HG02884 (cell line): ENCODE measurements at regions not wholly inside any gene's neighbourhood (a gene's known extent, or its start where the extent isn't known, plus 50 kb on each side); places are given as distances from the start of the nearest gene placed in this dataset.

Experiments used
- ATAC-seq: cut with Tn5 transposase; IDR thresholded peaks from one replicate; pipeline ENCODE4 v1.9.1; 2021; ENCODE audit warnings: mild to moderate bottlenecking, moderate library complexity; ENCODE audit not compliant: unreplicated experiment

- ATAC-seq = no peak
Measured at GRCh38 chr11:92775003-92775676, 194.3 kb upstream of the MTNR1B start.

GRCh38 chr11:92776676-92777075 lies 192.8 kb upstream of the MTNR1B start:
- ATAC-seq = no peak

GRCh38 chr11:92779746-92780145 lies 189.7 kb upstream of the MTNR1B start:
- no peak for ATAC-seq

GRCh38 chr11:92781151-92781550 lies 188.3 kb upstream of the MTNR1B start:
- no peak for ATAC-seq

GRCh38 chr11:92782806-92783205 lies 186.6 kb upstream of the MTNR1B start:
- ATAC-seq = no peak

- ATAC-seq = no peak
Measured at GRCh38 chr11:92784331-92784730, 185.1 kb upstream of the MTNR1B start.

- no peak for ATAC-seq
Measured at GRCh38 chr11:92787638-92788037, 181.8 kb upstream of the MTNR1B start.

GRCh38 chr11:92789761-92790160 lies 179.7 kb upstream of the MTNR1B start:
- no peak for ATAC-seq

GRCh38 chr11:92790366-92790765 lies 179.1 kb upstream of the MTNR1B start:
- ATAC-seq = no peak

GRCh38 chr11:92790926-92791616 lies 178.4 kb upstream of the MTNR1B start:
- ATAC-seq = no peak

- ATAC-seq = no peak
Measured at GRCh38 chr11:92791886-92792285, 177.6 kb upstream of the MTNR1B start.

GRCh38 chr11:92793189-92793588 lies 176.3 kb upstream of the MTNR1B start:
- ATAC-seq = no peak

- ATAC-seq = no peak
Measured at GRCh38 chr11:92794783-92795182, 174.7 kb upstream of the MTNR1B start.

GRCh38 chr11:92796744-92797143 lies 172.7 kb upstream of the MTNR1B start:
- ATAC-seq = no peak

GRCh38 chr11:92797874-92798273 lies 171.6 kb upstream of the MTNR1B start:
- no peak for ATAC-seq

- ATAC-seq = no peak
Measured at GRCh38 chr11:92801685-92802084, 167.8 kb upstream of the MTNR1B start.

- no peak for ATAC-seq
Measured at GRCh38 chr11:92802644-92803043, 166.8 kb upstream of the MTNR1B start.

- no peak for ATAC-seq
Measured at GRCh38 chr11:92803391-92803790, 166.1 kb upstream of the MTNR1B start.

- ATAC-seq = no peak
Measured at GRCh38 chr11:92804388-92804966, 165.0 kb upstream of the MTNR1B start.

GRCh38 chr11:92808022-92808421 lies 161.4 kb upstream of the MTNR1B start:
- ATAC-seq = no peak

GRCh38 chr11:92810423-92811064 lies 158.9 kb upstream of the MTNR1B start:
- no peak for ATAC-seq

- no peak for ATAC-seq
Measured at GRCh38 chr11:92811341-92811740, 158.1 kb upstream of the MTNR1B start.
